ENCODE measurements at regions not wholly inside any gene's neighbourhood (a gene's known extent, or its start where the extent isn't known, plus 50 kb on each side); places are given as distances from the start of the nearest gene placed in this dataset.
A peak's percentile ranks its signal among the peaks of the same experiment; 100 is the strongest.
"Not testable (repeated sequence)": the region's sequence is repeated elsewhere in the genome, so short reads cannot be mapped to it uniquely, and the experiment has no call there.

DNA sequence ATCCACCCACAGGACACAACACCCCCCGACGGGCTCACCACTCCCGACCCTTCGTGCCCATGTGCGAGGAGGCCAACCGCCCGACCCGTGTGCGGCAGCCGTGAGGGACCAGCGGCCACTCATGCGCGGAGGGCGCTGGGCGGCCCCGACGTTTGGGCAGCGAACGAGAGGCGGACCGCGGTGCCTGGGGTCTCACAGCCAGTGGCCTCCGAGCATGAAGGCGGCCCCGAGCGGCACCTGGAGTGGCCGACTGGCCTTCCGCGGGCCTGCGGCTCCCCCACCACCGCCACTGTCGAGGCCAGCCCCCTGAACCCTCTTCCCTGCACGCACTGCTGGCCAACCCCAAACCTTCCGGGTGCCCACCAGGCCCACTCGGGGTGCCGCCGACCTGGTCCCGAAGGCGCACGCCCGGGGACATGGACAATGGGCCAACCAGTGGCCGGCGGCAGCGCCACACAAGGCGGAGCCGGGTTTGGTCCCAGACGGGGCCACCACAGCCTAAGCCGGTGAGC lies 4274.9 kb upstream of the OR11H1 start:
- DNase-seq (ENCODE audit: low spot score) (no peak), FAIRE-seq (no peak)

DNA sequence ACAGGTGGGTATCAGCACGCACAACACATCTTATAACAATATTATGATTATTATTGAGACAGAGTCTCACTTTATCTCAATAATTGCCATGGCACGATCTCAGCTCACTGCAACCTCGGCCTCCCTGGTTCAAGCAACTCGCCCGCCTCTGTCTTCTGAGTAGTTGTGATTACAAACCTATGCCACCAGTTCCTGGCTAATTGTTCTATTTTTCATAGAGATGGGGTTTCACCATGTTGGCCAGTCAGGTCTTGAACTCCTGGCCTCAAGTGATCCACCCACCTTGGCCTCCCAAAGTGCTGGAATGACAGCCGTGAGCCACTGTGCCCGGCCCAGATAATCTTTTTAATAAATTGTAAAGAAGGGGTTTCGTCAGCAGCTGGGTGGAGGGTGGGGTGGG lies 4257.0 kb upstream of the OR11H1 start:
- not testable (repeated sequence) for FAIRE-seq; DNase-seq (ENCODE audit: low spot score)

DNA sequence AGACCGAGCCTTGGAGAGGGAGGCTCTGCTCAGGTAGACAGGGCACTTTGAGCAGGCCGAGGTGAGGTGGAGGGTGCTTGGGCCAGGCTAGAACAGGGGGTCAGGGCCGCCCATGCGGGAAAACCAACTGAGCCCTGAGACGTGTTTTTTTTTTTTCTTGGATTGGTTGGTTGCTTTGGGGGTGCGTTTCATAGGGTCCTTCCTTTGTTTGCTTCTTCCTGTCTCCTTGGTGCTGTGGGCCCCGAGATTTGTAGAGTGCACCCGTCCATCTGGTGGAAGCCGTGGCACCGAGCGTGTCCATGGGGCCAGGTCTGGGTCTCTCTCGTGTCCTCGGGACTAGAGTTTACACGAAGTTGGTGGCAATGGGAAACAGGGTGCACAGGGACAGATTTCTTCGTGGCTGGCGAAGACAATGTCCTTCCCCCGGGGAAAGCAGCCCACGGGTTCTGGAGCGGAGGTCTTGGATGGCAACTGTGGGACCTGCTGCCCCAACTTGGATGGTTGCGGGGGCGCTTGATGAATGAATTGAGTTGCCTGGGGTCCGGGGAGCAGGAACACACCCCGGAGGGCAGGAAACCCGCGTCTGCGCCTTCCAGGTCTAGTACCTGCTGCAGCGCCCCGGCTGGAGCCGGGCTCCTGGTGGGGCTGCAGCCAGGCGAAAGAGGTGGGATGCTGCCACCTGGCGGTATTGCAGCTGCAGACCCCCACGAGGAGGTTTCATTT lies 4242.7 kb upstream of the OR11H1 start:
- FAIRE-seq, result not testable (repeated sequence)
- peak; percentile 52 for DNase-seq (ENCODE audit: low spot score)

DNA sequence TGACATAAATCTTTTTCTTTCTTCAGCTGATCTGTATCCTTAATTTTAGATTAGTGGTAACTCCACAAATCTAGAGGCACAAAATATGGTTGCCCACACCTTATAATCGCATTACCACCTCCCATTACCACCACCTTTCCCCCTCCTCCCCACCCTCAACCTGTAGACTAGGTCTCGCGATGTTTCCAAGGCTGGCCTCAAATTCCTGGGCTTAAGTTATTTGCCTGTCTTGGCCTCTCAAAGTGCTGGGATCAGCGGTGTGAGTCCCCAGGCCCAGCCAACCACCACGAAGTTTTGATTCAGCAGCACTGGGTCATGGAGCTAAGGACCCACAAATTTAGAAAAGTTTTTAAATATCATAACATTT lies 4242.2 kb upstream of the OR11H1 start:
- not testable (repeated sequence) for DNase-seq (ENCODE audit: low spot score); FAIRE-seq

DNA sequence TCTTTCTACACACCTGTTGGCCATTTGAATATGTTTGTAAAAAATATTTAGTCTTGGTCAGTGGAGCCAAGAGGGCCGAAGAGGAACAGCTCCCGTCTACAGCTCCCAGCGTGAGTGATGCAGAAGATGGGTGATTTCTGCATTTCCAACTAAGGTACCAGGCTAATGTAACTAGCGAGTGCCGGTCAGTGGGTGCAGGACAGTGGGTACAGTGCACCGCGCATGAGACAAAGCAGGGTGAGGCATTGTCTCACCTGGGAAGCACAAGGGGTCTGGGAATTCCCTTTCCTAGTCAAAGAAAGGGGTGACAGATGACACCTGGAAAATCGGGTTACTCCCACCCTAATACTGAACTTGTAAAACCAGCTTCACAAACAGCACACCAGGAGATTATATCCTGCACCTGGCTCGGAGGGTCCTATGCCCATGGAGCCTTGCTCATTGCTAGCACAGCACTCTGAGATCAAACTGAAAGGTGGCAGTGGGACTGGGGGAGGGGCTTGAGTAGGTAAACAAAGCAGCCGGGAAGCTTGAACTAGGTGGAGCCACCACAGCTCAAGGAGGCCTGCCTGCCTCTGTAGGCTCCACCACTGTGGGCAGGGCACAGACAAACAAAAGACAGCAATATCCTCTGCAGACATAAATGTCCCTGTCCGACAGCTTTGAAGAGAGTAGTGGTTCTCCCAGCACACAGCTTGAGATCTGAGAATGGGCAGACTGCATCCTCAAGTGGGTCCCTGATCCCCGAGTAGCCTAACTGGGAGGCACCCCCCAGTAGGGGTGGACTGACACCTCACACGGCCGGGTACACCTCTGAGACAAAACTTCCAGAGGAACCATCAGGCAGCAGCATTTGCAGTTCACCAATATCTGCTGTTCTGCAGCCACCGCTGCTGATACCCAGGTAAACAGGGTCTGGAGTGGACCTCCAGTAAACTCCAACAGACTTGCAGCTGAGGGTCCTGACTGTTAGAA lies 4239.5 kb upstream of the OR11H1 start:
- DNase-seq (ENCODE audit: low spot score); FAIRE-seq: not testable (repeated sequence)

DNA sequence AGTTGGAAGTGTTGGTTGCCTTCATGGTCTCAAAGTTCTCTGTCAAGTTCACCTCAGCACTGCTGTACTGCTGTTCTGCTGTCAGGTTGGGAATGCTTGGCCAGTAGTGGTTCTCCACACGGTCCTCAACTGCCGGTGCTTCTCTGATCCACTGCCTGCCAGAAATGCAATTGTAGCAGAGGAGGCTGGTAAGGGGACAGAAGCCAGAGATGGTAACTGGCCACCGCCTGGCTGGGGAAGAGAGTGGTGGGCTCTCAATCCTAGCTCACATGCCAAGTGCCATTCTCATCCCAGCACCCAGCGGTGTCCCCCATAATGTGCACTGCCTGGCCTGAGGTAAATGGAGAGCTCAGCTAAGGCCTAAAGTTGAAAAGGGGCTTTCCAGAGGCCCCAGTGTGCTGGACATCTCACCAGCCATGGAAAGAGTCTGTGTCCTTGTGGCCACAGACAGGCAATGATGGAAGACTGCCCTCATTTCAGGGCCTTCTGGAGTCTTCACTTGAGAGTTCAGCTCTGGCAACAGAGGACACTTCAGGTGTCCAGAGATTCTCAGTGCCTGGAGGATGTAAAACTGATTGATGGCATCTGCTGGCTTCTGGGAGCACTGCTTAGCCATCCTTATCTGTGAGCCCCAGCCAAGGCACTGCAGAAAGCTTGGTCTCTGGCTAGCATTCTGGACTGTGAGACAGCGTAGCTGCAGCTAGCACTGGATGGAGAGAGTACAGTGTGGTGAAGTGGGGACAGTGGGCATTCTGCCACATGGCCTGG lies 4229.7 kb upstream of the OR11H1 start:
- not testable (repeated sequence) for FAIRE-seq; DNase-seq (ENCODE audit: low spot score)

DNA sequence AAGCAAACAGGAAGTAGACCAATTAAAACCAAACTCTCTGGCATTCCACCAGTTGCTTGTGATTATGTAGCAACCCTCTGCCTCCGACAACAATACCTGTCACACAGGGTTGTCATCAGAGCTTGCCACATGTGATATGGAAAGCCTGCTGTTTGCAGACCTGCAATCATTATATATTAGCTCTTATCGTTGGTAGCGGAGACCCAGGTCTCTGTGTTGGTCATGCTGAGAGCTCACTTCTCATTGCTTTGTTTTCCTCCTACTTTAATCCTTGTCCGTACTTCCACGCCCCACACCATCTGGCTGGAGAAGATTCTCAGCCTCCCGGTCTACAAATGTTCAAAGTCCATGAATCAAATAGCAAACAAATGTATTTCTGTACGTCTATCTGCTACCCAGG lies 4225.6 kb upstream of the OR11H1 start:
- not testable (repeated sequence) for FAIRE-seq; DNase-seq (ENCODE audit: low spot score)

DNA sequence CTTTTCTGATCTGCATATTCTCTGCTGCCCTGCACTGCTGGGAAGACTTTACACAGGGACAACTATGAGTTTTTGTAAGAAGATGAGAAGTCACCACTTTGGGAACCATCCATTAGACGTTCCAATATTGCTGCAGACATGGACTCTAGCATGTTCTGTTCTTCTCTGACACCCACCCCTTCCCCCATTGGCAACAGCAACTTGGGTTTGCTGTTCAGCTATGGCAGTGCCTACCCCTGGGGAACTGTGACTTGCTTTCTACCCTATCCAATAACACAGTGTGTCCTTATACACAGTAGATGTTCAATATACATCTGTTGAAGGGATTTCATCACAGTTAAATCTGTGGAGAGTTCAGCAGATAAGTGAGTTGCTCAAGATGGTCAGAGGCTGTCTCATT lies 4225.1 kb upstream of the OR11H1 start:
- not testable (repeated sequence) for FAIRE-seq; DNase-seq (ENCODE audit: low spot score)

DNA sequence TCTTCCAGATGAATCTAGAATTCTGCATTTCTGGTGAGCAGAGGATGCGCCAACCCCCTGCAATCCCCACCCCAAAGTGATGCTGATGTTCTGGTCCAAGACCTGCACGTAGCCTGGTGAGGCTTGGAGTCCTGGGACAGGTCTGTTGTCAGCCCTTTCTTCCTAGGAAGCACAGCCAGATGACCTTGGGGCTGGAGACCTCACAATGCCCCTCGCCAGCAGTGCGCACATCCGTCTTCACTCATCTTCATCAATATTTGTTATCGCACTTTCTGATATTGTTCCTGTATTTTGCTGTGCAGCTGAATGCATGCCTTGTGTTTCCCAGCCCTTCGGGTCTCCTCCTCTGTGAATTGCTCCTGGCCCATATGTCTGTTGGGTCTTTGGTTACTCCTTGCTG lies 4222.8 kb upstream of the OR11H1 start:
- FAIRE-seq; DNase-seq (ENCODE audit: low spot score): not testable (repeated sequence)

DNA sequence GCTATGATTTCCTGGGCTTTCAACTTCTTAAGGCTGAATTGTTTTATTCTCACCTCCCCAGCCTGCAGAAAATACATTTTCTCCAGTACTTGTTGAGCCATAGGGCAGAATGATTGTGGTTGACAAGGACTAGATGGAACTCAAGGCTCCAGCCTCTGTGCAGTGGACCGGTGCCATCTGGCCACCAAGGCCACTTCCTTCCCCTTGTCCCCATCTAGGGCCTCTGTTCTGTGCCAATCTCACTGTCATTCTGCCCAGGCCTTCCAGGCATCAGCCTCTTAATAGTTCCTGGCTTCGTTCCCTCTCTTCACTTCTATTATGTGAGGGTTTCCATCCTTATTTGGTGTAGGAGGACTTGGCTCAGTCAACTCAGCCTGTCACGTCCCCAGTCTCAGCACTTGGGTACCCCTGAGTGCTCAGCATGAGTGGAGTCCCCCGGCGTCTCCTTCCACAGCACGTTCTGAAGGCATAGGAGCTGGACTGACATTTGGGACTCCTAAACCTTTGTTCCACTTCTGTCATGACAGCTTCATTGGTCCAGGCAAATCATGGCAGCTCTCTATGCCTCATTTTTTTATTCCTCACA lies 4221.0 kb upstream of the OR11H1 start:
- DNase-seq (ENCODE audit: low spot score); FAIRE-seq: not testable (repeated sequence)

DNA sequence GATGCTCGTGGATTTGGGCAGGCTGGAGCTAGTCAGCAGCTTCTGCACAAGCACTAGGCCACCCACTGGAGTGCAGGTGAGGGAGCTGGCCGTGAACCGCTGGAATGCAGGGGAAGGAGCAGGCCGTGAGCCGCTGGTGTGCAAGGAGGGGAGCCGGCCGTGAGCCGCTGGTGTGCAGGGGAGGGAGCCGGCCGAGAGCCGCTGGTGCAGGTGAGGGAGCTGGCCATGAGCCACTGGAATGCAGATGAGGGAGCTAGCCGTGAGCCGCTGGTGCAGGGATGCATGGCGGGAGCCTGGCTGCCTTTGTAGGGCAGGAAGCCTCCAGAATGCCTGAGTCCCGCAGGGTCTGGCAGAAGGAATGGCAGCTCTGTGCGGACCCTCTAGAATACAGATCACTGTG lies 4220.0 kb upstream of the OR11H1 start:
- FAIRE-seq (no peak), DNase-seq (ENCODE audit: low spot score) (no peak)

DNA sequence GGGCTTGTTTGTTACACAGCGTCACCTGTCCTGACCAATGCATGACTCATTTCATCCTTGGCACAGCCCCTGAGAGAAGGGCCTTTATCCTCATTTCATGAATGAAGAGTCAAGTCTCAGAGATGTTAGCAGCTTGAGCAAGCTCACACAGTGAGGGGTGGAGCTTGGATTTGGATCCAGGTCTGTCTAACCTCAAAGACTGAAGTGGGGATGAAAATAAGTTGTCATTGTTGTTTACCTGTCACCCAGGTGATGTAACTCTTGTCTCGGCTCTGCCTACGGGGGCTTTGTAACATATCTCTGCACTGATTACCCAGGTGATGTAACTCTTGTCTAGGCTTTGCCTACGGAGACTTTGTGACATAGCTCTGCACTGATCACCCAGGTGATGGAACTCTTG lies 4218.2 kb upstream of the OR11H1 start:
- not testable (repeated sequence) for DNase-seq (ENCODE audit: low spot score); FAIRE-seq

DNA sequence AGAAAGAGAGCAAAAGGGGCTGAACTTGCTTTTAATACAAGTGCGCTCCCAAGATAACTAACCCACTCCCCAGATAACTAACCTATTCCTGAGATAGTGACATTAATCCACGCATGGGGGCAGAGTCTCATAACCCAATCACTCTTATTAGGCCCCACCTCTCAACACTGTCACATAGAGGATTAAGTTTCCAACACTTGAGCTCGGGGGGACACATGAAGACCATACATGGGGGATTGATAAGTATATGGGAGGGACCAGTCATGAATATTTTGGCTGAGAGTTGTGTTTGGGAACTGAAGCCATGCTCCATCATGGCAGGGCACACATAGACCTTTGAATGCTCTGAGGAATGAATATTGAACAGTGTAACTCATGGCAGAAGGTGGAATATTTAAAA lies 4217.3 kb upstream of the OR11H1 start:
- FAIRE-seq; DNase-seq (ENCODE audit: low spot score): not testable (repeated sequence)

DNA sequence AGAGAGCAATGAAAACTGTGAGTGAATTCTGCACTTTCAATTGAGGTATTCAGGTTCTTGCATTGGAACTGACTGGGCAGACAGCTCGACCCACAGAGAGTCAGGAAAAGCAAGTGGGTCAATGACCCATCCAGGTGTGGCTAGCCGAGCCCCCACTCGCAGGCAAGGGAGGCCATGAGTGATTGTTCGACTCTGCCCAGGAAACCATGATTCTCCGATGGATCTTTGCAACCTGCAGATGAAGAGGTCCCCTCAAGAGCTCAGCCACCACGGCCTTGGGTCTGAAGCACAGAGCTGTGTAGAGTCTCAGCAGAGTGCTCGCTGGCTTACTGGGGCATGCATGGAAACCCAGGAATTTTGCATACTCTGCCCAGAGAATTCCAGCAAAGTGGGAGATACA lies 4215.4 kb upstream of the OR11H1 start:
- DNase-seq (ENCODE audit: low spot score); FAIRE-seq: not testable (repeated sequence)

DNA sequence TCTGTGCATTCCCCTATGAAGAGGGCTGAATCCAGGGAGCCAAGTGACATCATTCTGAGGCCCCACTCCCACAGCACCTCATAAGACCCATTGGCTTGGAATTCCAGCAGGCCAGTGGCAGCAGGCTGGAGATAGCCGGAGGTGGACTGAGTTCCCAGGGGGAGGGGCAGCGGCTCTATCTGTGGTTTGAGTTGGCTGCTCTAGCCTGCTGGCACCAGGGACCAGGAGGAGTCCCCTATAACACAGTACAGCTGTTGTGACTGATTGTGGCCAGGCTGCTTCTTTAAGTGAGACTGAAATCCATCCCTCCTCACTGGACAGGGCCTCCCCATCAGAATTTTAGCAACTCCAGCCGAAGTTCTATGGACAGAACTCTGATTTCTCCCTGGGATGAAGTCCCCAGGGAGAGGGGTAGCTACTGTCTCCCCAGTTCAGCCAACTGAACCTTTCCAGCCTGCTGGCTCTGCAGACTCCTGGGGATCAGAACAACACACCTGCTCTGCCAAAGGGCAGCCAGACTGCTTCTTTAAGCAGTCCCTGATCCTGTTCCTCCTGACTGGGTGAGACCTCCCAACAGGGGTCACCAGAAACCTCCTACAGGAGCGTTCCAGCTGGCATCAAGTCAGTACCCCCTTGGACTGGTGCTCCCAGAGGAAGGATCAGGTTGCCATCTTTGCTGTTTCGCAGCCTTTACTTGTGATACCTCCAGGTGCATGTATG lies 4214.8 kb upstream of the OR11H1 start:
- FAIRE-seq; DNase-seq (ENCODE audit: low spot score): not testable (repeated sequence)

DNA sequence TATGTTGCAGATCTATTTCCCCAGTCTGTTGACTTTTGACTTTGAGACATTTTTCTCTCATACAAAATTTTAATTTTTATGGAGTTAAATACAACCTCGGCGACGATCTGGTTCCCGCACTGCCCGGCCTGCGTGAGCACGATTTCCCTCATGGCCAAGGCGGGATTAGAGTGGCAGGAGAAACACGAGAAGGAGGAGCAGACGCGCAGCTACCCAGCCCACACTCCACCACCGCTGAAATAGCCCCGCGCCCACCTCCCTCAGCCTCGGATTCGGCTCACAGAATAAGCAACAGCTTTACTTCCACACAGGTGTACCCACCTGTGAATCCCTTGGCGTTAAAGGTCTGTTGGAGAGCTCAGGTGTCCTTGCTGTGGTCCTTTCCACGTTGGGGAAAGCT lies 4209.4 kb upstream of the OR11H1 start:
- not testable (repeated sequence) for DNase-seq (ENCODE audit: low spot score); FAIRE-seq

DNA sequence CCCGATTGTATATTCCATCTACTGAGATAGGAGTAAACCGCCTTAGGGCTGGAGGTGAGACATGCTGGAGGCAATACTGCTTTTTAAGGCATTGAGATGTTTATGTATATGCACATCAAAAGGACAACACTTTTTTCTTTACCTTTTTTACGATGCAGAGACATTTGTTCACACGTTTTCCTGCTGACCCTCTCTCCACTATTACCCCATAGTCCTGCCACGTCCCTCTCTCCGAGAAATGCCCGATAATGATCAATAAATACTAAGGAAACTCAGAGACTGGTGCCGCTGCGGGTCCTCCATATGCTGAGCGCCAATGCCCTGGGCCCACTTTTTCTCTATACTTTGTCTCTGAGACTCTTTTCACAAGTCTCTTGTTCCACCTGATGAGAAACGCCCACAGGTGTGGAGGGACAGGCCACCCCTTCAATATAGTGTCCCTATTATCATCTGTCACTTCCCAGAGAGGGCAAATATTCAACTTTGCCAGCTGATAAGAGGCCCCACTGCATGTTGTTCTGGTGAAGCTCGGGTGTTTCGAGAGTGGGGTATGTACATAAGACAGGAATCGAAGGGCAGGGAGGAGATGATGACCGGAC lies 4203.5 kb upstream of the OR11H1 start:
- FAIRE-seq; DNase-seq (ENCODE audit: low spot score): not testable (repeated sequence)

DNA sequence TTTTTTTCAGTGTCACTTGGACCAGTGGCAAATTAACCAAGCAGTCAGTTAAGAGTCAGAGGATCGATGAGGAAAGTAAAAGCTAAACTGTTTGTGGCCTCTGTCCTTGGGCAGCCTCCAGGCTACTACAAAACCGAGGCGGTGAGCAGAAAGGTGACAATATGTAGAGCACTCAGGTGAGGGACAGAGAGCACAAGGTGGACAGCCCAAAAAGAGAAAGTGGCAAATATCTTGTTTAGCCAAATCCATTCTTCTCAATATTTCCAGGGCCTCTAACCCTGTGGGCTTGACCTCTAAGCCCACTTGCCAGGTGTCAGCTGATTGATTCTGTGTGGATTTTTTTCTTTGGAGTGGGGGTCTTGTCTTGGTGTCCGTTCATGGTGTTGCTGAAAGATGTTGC lies 4202.2 kb upstream of the OR11H1 start:
- FAIRE-seq, result no peak
- DNase-seq (ENCODE audit: low spot score), result no peak

DNA sequence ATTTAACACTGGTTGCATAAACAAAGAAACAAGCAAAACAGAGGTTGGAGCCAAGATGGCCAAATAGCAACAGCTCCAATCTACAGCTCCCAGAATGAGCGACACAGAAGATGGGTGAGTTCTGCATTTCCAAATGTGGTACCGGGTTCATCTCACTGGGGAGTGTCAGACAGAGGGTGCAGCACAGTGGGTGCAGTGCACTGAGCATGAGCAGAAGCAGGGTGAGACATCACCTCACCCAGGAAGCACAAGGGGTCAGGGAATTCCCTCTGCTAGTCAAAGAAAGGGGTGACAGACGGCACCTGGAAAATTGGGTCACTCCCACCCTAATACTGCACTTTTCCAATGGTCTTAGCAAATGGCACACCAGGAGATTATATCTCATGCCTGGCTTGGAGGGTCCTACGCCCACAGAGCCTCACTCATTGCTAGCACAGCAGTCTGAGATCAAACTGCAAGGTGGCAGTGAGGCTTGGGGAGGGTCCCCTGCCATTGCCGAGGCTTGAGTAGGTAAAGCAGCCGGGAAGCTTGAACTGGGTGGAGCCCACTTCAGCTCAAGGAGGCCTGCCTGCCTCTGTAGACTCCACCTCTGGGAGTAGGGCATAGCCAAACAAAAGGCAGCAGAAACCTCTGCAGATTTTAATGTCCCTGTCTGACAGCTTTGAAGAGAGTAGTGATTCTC lies 4186.5 kb upstream of the OR11H1 start:
- FAIRE-seq; DNase-seq (ENCODE audit: low spot score): not testable (repeated sequence)

Data from urothelium cell line (cell line).